HG02610 (cell line): ENCODE measurements at regions not wholly inside any gene's neighbourhood (a gene's known extent, or its start where the extent isn't known, plus 50 kb on each side); places are given as distances from the start of the nearest gene placed in this dataset.
A peak's percentile ranks its signal among the peaks of the same experiment; 100 is the strongest.
"Not testable (repeated sequence)": the region's sequence is repeated elsewhere in the genome, so short reads cannot be mapped to it uniquely, and the experiment has no call there.

Experiments used
- ATAC-seq: cut with Tn5 transposase; IDR thresholded peaks from one replicate; pipeline ENCODE4 v1.9.1; 2021; ENCODE audit warnings: mild to moderate bottlenecking, moderate library complexity; ENCODE audit not compliant: unreplicated experiment

- ATAC-seq: no peak
Observed at GRCh38 chr5:23103566-23103965, 250.4 kb upstream of the CDH12 start.

- not testable (repeated sequence) for ATAC-seq
Observed at GRCh38 chr5:23095418-23095817, 242.3 kb upstream of the CDH12 start.

GRCh38 chr5:23089286-23089685 lies 236.1 kb upstream of the CDH12 start:
- no peak for ATAC-seq

- ATAC-seq: peak; percentile 54
Observed at GRCh38 chr5:23084815-23085214, 231.7 kb upstream of the CDH12 start.

GRCh38 chr5:23072179-23072578 lies 219.0 kb upstream of the CDH12 start:
- no peak for ATAC-seq

GRCh38 chr5:23071682-23072081 lies 218.5 kb upstream of the CDH12 start:
- ATAC-seq: no peak

GRCh38 chr5:23064710-23065109 lies 211.6 kb upstream of the CDH12 start:
- no peak for ATAC-seq

- ATAC-seq: no peak
Observed at GRCh38 chr5:23053846-23054245, 200.7 kb upstream of the CDH12 start.

GRCh38 chr5:23042226-23042625 lies 189.1 kb upstream of the CDH12 start:
- no peak for ATAC-seq

- ATAC-seq: peak; percentile 60
Observed at GRCh38 chr5:23035555-23036090, 182.5 kb upstream of the CDH12 start.

- ATAC-seq: no peak
Observed at GRCh38 chr5:23033864-23034263, 180.7 kb upstream of the CDH12 start.

- no peak for ATAC-seq
Observed at GRCh38 chr5:23029290-23029689, 176.1 kb upstream of the CDH12 start.

- ATAC-seq: no peak
Observed at GRCh38 chr5:23028445-23029021, 175.4 kb upstream of the CDH12 start.

- ATAC-seq: no peak
Observed at GRCh38 chr5:23027830-23028229, 174.7 kb upstream of the CDH12 start.

GRCh38 chr5:23027331-23027730 lies 174.2 kb upstream of the CDH12 start:
- ATAC-seq: no peak

- ATAC-seq: no peak
Observed at GRCh38 chr5:23026252-23027170, 173.4 kb upstream of the CDH12 start.

- no peak for ATAC-seq
Observed at GRCh38 chr5:23025629-23026233, 172.6 kb upstream of the CDH12 start.

GRCh38 chr5:23024470-23024869 lies 171.3 kb upstream of the CDH12 start:
- no peak for ATAC-seq

- ATAC-seq: no peak
Observed at GRCh38 chr5:23014825-23015224, 161.7 kb upstream of the CDH12 start.

GRCh38 chr5:23014266-23014665 lies 161.1 kb upstream of the CDH12 start:
- ATAC-seq: no peak

GRCh38 chr5:23013395-23013998 lies 160.4 kb upstream of the CDH12 start:
- ATAC-seq: no peak
